ENCODE measurements at regions not wholly inside any gene's neighbourhood (a gene's known extent, or its start where the extent isn't known, plus 50 kb on each side); places are given as distances from the start of the nearest gene placed in this dataset.

DNA sequence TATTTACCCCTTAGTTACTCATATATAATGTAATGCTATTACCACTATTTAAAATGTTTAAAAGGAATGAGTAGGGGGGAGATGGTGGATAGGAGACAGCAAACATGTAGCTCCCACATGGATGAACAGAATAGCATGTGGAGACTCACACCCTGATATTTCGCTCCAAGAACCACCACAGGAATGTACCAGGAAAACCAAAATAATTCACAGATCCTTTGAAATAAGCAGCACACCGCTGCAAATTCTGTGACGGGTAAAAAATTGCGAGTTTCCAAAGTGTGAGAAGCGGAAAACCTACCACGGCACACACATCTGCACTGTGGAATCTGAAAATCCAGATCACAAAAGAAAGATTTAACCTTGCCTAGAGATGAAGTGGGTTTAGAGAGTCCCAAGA, 428.2 kb downstream of the TLL1 start:
- DNase-seq: no peak
- TF ChIP-seq, protein P1, sequence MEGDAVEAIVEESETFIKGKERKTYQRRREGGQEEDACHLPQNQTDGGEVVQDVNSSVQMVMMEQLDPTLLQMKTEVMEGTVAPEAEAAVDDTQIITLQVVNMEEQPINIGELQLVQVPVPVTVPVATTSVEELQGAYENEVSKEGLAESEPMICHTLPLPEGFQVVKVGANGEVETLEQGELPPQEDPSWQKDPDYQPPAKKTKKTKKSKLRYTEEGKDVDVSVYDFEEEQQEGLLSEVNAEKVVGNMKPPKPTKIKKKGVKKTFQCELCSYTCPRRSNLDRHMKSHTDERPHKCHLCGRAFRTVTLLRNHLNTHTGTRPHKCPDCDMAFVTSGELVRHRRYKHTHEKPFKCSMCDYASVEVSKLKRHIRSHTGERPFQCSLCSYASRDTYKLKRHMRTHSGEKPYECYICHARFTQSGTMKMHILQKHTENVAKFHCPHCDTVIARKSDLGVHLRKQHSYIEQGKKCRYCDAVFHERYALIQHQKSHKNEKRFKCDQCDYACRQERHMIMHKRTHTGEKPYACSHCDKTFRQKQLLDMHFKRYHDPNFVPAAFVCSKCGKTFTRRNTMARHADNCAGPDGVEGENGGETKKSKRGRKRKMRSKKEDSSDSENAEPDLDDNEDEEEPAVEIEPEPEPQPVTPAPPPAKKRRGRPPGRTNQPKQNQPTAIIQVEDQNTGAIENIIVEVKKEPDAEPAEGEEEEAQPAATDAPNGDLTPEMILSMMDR (IDR thresholded peaks at IDR 0.05): no peak
- Histone ChIP-seq H3K27me3 (ENCODE audit: low read depth) (no peaks in the 10 kb centered on the region), H3K4me1 (no peaks in the 10 kb centered on the region), H3K27ac (no peak overlapping the region), H3K9me3 (no peaks in the 10 kb centered on the region), H3K36me3 (no peaks in the 10 kb centered on the region), H3K4me3 (no peak overlapping the region)
- no peak for ATAC-seq
- intact Hi-C loops (cut with DNase I): no loop called here

DNA sequence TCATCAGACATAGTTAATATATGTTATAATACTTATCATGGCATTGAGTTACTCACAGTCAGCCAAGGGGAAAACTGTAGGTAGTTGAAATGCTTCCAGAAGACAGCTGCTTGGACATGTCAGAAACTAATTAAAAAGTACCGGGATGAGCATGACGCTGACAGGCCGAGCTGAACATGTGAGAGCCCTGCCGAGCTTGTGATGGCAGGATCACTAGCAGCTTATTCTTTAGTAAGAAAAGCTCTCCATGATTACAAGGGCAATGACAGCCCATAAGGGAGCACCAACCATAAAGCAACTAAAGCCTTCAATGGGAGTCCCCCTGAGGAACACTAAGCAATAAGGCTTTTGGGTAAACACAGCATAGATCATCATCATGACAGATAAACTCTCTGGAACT, 435.6 kb downstream of the TLL1 start:
- intact Hi-C loops (cut with DNase I): no loop called here
- no peaks in the 10 kb centered on the region for H3K9me3 ChIP-seq
- H3K4me1 ChIP-seq: no peaks in the 10 kb centered on the region
- TF ChIP-seq, protein P1 (IDR thresholded peaks at IDR 0.05): no peak
- DNase-seq (no peak), ATAC-seq (no peak)
- H3K27me3 ChIP-seq (ENCODE audit: low read depth): no peaks in the 10 kb centered on the region
- no peak overlapping the region for H3K4me3 ChIP-seq
- H3K27ac ChIP-seq: no peak overlapping the region
- no peaks in the 10 kb centered on the region for H3K36me3 ChIP-seq

DNA sequence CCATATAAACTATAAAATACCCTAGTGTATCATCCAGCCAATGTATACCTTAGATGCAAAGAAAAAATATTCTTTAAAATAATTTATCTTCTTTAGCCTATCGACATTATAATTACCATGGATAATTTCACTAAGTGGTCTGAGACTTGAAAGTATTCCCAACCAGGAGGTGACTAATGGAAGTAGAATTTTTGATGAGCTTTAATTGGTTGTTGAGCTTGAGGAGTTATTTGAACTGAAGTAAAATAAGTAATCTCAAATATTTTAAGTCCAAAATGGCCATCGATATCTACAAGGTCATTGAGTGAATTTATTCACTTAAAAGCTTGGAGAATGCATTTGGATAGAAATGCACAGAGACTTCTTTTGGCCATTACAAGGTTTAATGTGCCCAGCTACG, 436.2 kb downstream of the TLL1 start:
- DNase-seq (no peak), ATAC-seq (no peak)
- Histone ChIP-seq H3K9me3 (no peaks in the 10 kb centered on the region), H3K27ac (no peak overlapping the region), H3K4me1 (no peaks in the 10 kb centered on the region), H3K27me3 (ENCODE audit: low read depth) (no peaks in the 10 kb centered on the region), H3K36me3 (no peaks in the 10 kb centered on the region), H3K4me3 (no peak overlapping the region)
- intact Hi-C loops (cut with DNase I): no loop called here
- TF ChIP-seq, protein P1 (IDR thresholded peaks at IDR 0.05): no peak

DNA sequence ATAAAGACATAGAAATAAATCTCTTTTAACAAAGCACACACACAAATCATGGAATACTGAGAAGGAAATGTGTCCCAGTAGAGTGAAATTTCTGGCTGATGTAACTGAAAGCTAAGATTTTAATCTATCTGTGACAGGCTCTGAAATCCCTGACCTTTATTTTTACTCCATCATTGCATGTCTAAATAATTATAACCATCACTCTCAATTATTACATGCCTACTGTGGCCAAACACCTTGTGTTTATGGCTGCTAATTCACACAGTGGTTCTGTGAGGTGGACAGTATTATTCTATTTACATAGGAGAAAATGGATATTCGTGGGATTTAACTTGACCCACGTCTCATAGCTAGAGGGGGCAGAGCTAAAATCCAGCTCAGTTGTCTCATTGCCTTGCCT, 438.1 kb downstream of the TLL1 start:
- Histone ChIP-seq H3K36me3 (no peaks in the 10 kb centered on the region), H3K4me1 (no peaks in the 10 kb centered on the region), H3K27ac (no peak overlapping the region), H3K27me3 (ENCODE audit: low read depth) (no peaks in the 10 kb centered on the region), H3K4me3 (no peak overlapping the region), H3K9me3 (no peaks in the 10 kb centered on the region)
- DNase-seq: no peak
- ATAC-seq: no peak
- TF ChIP-seq, protein P1 (IDR thresholded peaks at IDR 0.05): no peak
- intact Hi-C loops (cut with DNase I): no loop called here

DNA sequence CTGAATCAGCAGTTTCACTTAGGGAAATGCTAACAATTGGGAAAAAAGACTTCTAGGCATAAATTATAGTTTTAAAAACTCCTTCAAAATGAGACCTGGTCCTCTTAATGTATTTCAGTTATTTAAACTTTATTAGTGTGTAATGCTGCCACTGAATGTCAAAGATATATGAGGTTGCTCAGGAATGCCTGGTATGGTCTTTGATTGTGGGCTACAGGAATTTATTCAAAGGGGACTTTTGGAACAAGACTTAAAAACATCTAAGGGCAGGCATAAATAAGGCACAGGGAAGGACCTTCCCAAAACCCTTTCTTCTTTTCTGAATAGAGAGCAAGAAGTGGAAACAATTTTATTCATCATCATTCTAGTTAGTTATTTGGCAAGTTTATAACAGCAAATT, 439.1 kb downstream of the TLL1 start:
- Histone ChIP-seq H3K4me1 (no peaks in the 10 kb centered on the region), H3K4me3 (no peak overlapping the region), H3K27ac (no peak overlapping the region), H3K27me3 (ENCODE audit: low read depth) (no peaks in the 10 kb centered on the region), H3K36me3 (no peaks in the 10 kb centered on the region), H3K9me3 (no peaks in the 10 kb centered on the region)
- no peak for DNase-seq
- ATAC-seq: no peak
- intact Hi-C loops (cut with DNase I): no loop called here
- TF ChIP-seq, protein P1 (IDR thresholded peaks at IDR 0.05): no peak

DNA sequence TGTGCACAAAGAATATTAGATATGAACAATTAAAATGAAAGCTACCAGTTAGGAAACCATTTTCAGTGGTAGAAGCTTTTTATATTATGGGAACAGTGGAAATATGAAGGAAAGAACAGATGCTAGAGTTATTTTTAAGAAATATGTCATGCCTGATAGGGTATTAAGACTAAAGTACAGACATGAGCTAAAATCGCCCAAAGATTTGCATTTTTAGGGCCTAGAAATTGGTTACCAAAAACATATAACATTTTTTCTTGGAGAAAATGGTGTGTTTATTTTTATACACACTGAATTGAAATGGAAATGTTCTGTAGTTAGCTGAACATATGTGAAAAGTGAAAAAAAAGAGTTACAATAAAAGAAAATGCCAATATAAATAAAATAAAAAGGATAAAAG, 441.9 kb downstream of the TLL1 start:
- Histone ChIP-seq H3K4me3 (no peak overlapping the region), H3K27me3 (ENCODE audit: low read depth) (no peaks in the 10 kb centered on the region), H3K4me1 (no peaks in the 10 kb centered on the region), H3K27ac (no peak overlapping the region), H3K36me3 (no peaks in the 10 kb centered on the region), H3K9me3 (no peaks in the 10 kb centered on the region)
- no peak for DNase-seq
- intact Hi-C loops (cut with DNase I): no loop called here
- ATAC-seq: no peak
- TF ChIP-seq, protein P1 (IDR thresholded peaks at IDR 0.05): no peak
